Inferior parietal cortex (tissue), 1 donor: ENCODE measurements at regions not wholly inside any gene's neighbourhood (a gene's known extent, or its start where the extent isn't known, plus 50 kb on each side); places are given as distances from the start of the nearest gene placed in this dataset.

Source experiments
- DNase-seq: peaks from one replicate; pipeline ENCODE4 v3.0.0-alpha.2; 2016; ENCODE audit errors: extremely low spot score

- no peak for DNase-seq
These were observed 303.8 kb downstream of the SEC14L1 start for GRCh38 chr17:77444628-77444983.

GRCh38 chr17:77444984-77445759, 304.4 kb downstream of the SEC14L1 start:
- peak; percentile 38 for DNase-seq

GRCh38 chr17:77445760-77446532, 305.2 kb downstream of the SEC14L1 start:
- no peak for DNase-seq

GRCh38 chr17:77446940-77447634, 306.3 kb downstream of the SEC14L1 start:
- DNase-seq = no peak

GRCh38 chr17:77449373-77449907, 308.7 kb downstream of the SEC14L1 start:
- no peak for DNase-seq

GRCh38 chr17:77449908-77450741, 309.4 kb downstream of the SEC14L1 start:
- DNase-seq = peak; percentile 64

GRCh38 chr17:77450742-77451244, 310.0 kb downstream of the SEC14L1 start:
- DNase-seq = no peak

GRCh38 chr17:77451245-77451893, 310.6 kb downstream of the SEC14L1 start:
- peak; percentile 83 for DNase-seq

GRCh38 chr17:77451894-77452852, 311.4 kb downstream of the SEC14L1 start:
- peak; percentile 75 for DNase-seq

GRCh38 chr17:77453613-77454241, 313.0 kb downstream of the SEC14L1 start:
- no peak for DNase-seq

GRCh38 chr17:77454242-77455095, 313.7 kb downstream of the SEC14L1 start:
- no peak for DNase-seq

- DNase-seq = no peak
These were observed 314.5 kb downstream of the SEC14L1 start for GRCh38 chr17:77455111-77455890.

GRCh38 chr17:77455891-77456260, 315.1 kb downstream of the SEC14L1 start:
- no peak for DNase-seq

- DNase-seq = no peak
These were observed 315.6 kb downstream of the SEC14L1 start for GRCh38 chr17:77456271-77456950.

- DNase-seq = no peak
These were observed 316.3 kb downstream of the SEC14L1 start for GRCh38 chr17:77456951-77457548.

- DNase-seq = no peak
These were observed 316.9 kb downstream of the SEC14L1 start for GRCh38 chr17:77457572-77458201.
